ENCODE measurements at regions not wholly inside any gene's neighbourhood (a gene's known extent, or its start where the extent isn't known, plus 50 kb on each side); places are given as distances from the start of the nearest gene placed in this dataset.

GRCh38 chr2:12161085-12161484, 414.7 kb downstream of the LPIN1 start:
- no peaks in the 10 kb centered on the region for H3K4me1 ChIP-seq (ENCODE audit: insufficient read depth, low read length)
- H3K27me3 ChIP-seq (ENCODE audit: insufficient read depth, low read length): no peaks in the 10 kb centered on the region
- no peaks in the 10 kb centered on the region for H3K9me3 ChIP-seq (ENCODE audit: low read depth, low read length)
- no peak overlapping the region for H3K4me3 ChIP-seq (ENCODE audit: low read length)

DNA sequence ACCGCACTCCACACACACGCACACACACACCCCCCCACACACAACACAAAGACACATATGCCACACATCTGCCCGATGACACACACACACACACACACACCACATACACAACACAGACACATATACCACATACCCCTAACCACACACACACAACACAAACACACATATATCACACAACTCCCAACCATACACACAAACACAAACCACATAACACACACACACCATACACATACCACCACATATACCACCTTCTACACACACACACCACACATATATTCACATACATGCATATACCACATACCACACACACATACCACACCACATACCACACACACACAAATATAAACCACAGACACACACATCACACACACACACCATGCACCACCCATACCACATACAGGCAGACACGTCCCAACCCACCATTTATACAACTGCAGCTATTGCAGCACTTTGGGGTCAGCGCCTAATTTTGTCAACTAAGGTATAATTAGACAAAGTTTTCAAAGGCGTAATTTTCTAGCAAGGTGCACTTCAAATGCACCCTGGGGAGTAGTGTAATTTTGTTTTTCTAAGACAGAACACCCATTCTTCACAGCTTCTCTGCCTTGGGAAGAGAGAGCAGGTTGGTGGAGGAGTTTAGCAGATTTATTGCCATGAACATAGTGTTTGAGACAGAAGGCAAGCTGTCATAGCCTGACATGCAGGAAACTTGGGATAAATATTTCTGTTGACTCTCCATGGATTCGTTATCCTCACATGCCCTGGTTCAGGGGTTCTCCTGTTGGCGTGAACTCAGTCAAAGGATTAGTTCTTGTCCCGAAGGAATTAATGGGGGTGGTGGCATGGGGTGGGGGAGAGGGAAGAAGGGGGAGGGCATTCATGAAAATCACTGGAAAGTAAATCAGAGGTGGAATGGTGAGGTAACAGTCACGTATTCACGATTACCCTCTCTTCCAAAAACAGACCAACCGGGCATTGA, 416.1 kb downstream of the LPIN1 start:
- Histone ChIP-seq H3K4me1 (ENCODE audit: insufficient read depth, low read length) (no peaks in the 10 kb centered on the region), H3K27me3 (ENCODE audit: insufficient read depth, low read length) (no peaks in the 10 kb centered on the region), H3K4me3 (ENCODE audit: low read length) (no peak overlapping the region), H3K9me3 (ENCODE audit: low read depth, low read length) (no peaks in the 10 kb centered on the region)

DNA sequence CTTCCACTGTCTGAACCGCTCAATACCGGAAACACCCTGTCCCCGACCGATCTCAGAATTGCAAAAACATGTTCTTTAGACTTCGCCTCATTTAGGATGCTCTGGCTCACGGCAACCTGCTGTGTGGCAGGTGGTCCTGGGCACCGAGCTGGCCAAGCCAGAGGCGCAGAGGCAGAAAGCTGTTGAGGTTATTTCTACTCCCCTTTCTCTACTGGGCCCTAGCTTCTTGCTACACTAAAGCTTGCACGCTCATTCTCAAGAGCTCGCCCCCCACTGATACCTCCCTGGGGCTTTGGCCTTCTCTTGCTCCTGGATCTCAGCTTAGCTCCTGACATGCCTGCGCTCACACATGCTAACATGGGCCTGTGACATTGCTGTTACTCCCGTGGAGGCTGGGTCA, 417.4 kb downstream of the LPIN1 start:
- Histone ChIP-seq H3K27me3 (ENCODE audit: insufficient read depth, low read length) (no peaks in the 10 kb centered on the region), H3K9me3 (ENCODE audit: low read depth, low read length) (no peaks in the 10 kb centered on the region), H3K4me3 (ENCODE audit: low read length) (no peak overlapping the region), H3K4me1 (ENCODE audit: insufficient read depth, low read length) (peaks cover 8% of the 10 kb centered on the region)

DNA sequence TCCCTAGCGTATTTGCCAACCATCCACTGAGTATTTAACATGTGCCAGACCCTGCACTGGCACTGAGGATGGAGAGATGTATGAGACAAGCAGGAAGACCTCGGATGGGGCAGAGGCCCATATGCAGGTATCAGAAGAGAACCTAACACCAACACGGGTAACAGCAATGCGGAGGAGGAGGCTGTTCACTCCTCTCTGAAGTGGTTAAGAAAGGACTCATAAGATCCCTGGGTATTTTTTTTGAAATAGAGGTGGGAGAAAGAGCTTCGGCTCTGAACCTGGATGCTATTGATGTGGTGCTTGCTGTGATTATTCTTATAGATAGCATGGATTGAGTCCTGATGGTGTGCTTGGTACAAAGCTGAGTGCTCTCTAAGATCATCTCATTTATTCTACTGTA, 418.3 kb downstream of the LPIN1 start:
- H3K9me3 ChIP-seq (ENCODE audit: low read depth, low read length): no peaks in the 10 kb centered on the region
- H3K4me3 ChIP-seq (ENCODE audit: low read length): no peak overlapping the region
- H3K4me1 ChIP-seq (ENCODE audit: insufficient read depth, low read length): peaks cover 17% of the 10 kb centered on the region
- no peaks in the 10 kb centered on the region for H3K27me3 ChIP-seq (ENCODE audit: insufficient read depth, low read length)

DNA sequence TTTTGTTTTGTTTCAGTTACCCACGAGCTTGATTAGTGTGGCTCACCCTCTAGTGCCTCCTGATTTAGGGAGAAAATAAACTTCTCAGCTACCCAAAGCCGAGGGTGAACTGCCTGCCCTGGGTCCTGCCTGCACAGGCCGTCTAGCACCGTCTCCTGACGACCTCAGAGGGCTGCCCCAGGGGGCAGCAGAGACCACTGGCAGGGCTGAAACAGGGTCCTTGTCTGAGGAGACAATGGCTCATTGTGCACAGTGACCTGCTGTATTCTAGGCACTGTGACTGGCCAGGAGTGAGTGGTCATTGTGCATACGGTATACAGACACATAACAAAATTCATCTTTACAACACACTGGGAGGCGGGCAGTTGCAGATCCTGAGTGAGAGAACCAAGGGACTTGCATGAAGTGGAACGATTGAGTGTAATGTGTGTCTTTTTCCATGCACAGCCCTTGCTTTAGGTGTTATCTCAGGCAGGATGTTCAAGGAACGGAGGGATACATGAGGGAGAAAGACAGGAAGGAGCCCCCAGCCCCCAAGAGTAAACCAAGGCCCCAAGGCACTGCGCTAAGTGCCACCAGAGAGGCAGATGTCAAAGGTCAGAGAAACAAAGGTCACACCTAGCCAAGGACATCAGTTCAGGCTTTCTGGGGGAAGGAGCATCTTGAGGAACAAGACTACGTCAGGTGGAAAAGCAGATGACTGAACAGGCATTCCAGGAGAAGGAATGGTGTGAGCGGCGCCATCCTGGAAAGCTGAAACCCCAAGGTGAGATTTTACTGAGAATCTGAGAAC, 421.3 kb downstream of the LPIN1 start:
- peaks cover 26% of the 10 kb centered on the region for H3K4me1 ChIP-seq (ENCODE audit: insufficient read depth, low read length)
- no peaks in the 10 kb centered on the region for H3K9me3 ChIP-seq (ENCODE audit: low read depth, low read length)
- H3K27me3 ChIP-seq (ENCODE audit: insufficient read depth, low read length): no peaks in the 10 kb centered on the region
- H3K4me3 ChIP-seq (ENCODE audit: low read length): no peak overlapping the region

- Histone ChIP-seq H3K4me1 (ENCODE audit: insufficient read depth, low read length) (peaks cover 26% of the 10 kb centered on the region), H3K4me3 (ENCODE audit: low read length) (no peak overlapping the region), H3K9me3 (ENCODE audit: low read depth, low read length) (no peaks in the 10 kb centered on the region), H3K27me3 (ENCODE audit: insufficient read depth, low read length) (no peaks in the 10 kb centered on the region)
Observed at GRCh38 chr2:12168354-12168753, 421.9 kb downstream of the LPIN1 start.

DNA sequence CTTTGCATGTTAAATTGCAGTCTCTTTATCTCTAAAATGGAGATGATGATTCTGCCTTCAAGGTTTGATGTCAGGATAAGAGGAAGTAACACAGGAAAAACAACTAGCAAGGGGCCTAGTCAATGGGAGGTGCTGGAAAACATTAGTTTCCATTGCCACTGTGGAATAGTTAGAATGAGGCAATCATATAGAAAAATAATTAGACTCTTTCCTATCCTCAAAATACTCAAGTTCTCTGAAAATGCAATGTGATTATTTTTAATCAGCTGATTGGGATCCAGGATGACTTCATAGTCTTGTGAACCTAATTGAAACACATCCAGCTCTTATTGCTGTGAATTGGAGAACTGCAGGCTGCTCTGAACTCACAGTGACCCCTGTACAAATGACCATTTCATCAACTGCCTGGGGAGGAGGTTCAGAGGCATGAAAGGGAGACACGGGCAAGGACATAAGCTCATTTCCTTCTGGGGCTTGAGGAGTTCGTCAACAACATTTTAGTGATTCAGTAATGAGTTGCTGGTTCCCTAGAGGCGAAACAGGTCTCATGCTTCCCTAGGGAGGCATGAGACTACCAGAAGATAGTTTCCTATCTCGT, 422.5 kb downstream of the LPIN1 start:
- Histone ChIP-seq H3K4me3 (ENCODE audit: low read length) (no peak overlapping the region), H3K4me1 (ENCODE audit: insufficient read depth, low read length) (peaks cover 26% of the 10 kb centered on the region), H3K27me3 (ENCODE audit: insufficient read depth, low read length) (no peaks in the 10 kb centered on the region), H3K9me3 (ENCODE audit: low read depth, low read length) (no peaks in the 10 kb centered on the region)

- Histone ChIP-seq H3K4me1 (ENCODE audit: insufficient read depth, low read length) (peaks cover 26% of the 10 kb centered on the region), H3K27me3 (ENCODE audit: insufficient read depth, low read length) (no peaks in the 10 kb centered on the region), H3K4me3 (ENCODE audit: low read length) (no peak overlapping the region), H3K9me3 (ENCODE audit: low read depth, low read length) (no peaks in the 10 kb centered on the region)
Observed at GRCh38 chr2:12169721-12170120, 423.3 kb downstream of the LPIN1 start.

- Histone ChIP-seq H3K4me3 (ENCODE audit: low read length) (no peak overlapping the region), H3K4me1 (ENCODE audit: insufficient read depth, low read length) (peaks cover 26% of the 10 kb centered on the region)
Observed at GRCh38 chr2:12170121-12170520, 423.7 kb downstream of the LPIN1 start.

GRCh38 chr2:12173271-12173942, 427.0 kb downstream of the LPIN1 start:
- no peaks in the 10 kb centered on the region for H3K9me3 ChIP-seq (ENCODE audit: low read depth, low read length)
- peaks cover 45% of the 10 kb centered on the region for H3K4me1 ChIP-seq (ENCODE audit: insufficient read depth, low read length)
- H3K27me3 ChIP-seq (ENCODE audit: insufficient read depth, low read length): no peaks in the 10 kb centered on the region
- no peak overlapping the region for H3K4me3 ChIP-seq (ENCODE audit: low read length)

More at GRCh38 chr2:12170121-12170520, 423.7 kb downstream of the LPIN1 start:
- no peaks in the 10 kb centered on the region for H3K27me3 ChIP-seq (ENCODE audit: insufficient read depth, low read length)
- H3K9me3 ChIP-seq (ENCODE audit: low read depth, low read length): no peaks in the 10 kb centered on the region

DNA sequence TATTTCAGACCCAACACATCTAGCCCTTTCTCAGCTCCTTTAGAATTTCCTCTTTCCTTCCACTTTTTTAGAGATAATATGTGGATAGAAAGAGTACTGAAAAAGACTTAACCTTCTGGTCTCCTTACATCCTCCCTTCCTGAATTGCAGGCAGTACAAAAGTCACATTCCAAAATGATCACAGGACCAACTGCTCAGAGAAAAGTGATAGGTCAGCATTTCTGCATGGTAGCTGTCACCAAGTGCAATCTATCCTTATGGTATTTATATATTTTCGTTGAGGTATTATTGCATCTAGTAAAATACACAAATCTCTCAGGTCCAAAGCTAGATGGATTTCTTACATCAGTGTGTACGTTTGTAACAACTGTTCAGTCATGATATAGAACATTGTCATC, 427.5 kb downstream of the LPIN1 start:
- H3K4me1 ChIP-seq (ENCODE audit: insufficient read depth, low read length): peaks cover 43% of the 10 kb centered on the region
- H3K27me3 ChIP-seq (ENCODE audit: insufficient read depth, low read length): no peaks in the 10 kb centered on the region

GRCh38 chr2:12175323-12175722, 428.9 kb downstream of the LPIN1 start:
- Histone ChIP-seq H3K4me3 (ENCODE audit: low read length) (no peak overlapping the region), H3K9me3 (ENCODE audit: low read depth, low read length) (no peaks in the 10 kb centered on the region), H3K27me3 (ENCODE audit: insufficient read depth, low read length) (no peaks in the 10 kb centered on the region), H3K4me1 (ENCODE audit: insufficient read depth, low read length) (peaks cover 29% of the 10 kb centered on the region)

More for the DNA sequence above, 427.5 kb downstream of the LPIN1 start:
- Histone ChIP-seq H3K4me3 (ENCODE audit: low read length) (no peak overlapping the region), H3K9me3 (ENCODE audit: low read depth, low read length) (no peaks in the 10 kb centered on the region)

GRCh38 chr2:12176623-12177454, 430.4 kb downstream of the LPIN1 start:
- Histone ChIP-seq H3K9me3 (ENCODE audit: low read depth, low read length) (no peaks in the 10 kb centered on the region), H3K27me3 (ENCODE audit: insufficient read depth, low read length) (no peaks in the 10 kb centered on the region), H3K4me3 (ENCODE audit: low read length) (no peak overlapping the region), H3K4me1 (ENCODE audit: insufficient read depth, low read length) (peaks cover 27% of the 10 kb centered on the region)

Measured in mononuclear cell (primary cell).